ENCODE measurements at regions not wholly inside any gene's neighbourhood (a gene's known extent, or its start where the extent isn't known, plus 50 kb on each side); places are given as distances from the start of the nearest gene placed in this dataset.
A peak's percentile ranks its signal among the peaks of the same experiment; 100 is the strongest.
"Not testable (repeated sequence)": the region's sequence is repeated elsewhere in the genome, so short reads cannot be mapped to it uniquely, and the experiment has no call there.

- no peak overlapping the region; the same call in 1 of the 2 replicates for H3K4me3 Mint-ChIP-seq
These were observed 189.8 kb downstream of the USP22 start for GRCh38 chr17:20852990-20853370.

GRCh38 chr17:20855910-20856470 lies 186.8 kb downstream of the USP22 start:
- H3K36me3 Mint-ChIP-seq; POLR2A ChIA-PET; DNase-seq (ENCODE audit: low spot score); H3K27ac Mint-ChIP-seq; H3K9me3 Mint-ChIP-seq; CTCF ChIA-PET; H3K4me3 Mint-ChIP-seq; ATAC-seq: not testable (repeated sequence)
- peaks cover 17% of the 10 kb centered on the region for H3K4me1 Mint-ChIP-seq
- H3K27me3 Mint-ChIP-seq (ENCODE audit: low read depth), result peaks cover 27% of the 10 kb centered on the region

More at GRCh38 chr17:20852990-20853370, 189.8 kb downstream of the USP22 start:
- no peak for TF ChIP-seq MYBL2 (CRISPR knock-in tag; IDR thresholded peaks at IDR 0.05)
- 0 out of 2 replicates have a peak, but pooled peaks have one; percentile 30 for TF ChIP-seq HMGXB4 (CRISPR knock-in tag; IDR thresholded peaks at IDR 0.05)
- ChIA-PET CTCF (interaction anchor here (0.6 to 2.6 kb wide), 4 partner anchors 50 to 191 kb away, joined by 3 to 15 read pairs (median 8); no protein-coding TSS in a partner anchor), POLR2A (interaction anchor here (0.7 kb wide), 1 partner anchor 15 kb away, joined by 3 read pairs; no protein-coding TSS in a partner anchor)
- H3K9me3 Mint-ChIP-seq, result no peaks in the 10 kb centered on the region
- DNase-seq (ENCODE audit: low spot score) (no peak), ATAC-seq (no peak)
- peaks cover 27% of the 10 kb centered on the region for H3K27me3 Mint-ChIP-seq (ENCODE audit: low read depth)
- peaks cover 20% of the 10 kb centered on the region for H3K4me1 Mint-ChIP-seq
- no peak overlapping the region for H3K27ac Mint-ChIP-seq
- H3K36me3 Mint-ChIP-seq, result no peaks in the 10 kb centered on the region

- POLR2A ChIA-PET; H3K27me3 Mint-ChIP-seq (ENCODE audit: low read depth); ATAC-seq; H3K36me3 Mint-ChIP-seq; DNase-seq (ENCODE audit: low spot score); H3K9me3 Mint-ChIP-seq; H3K27ac Mint-ChIP-seq; CTCF ChIA-PET; H3K4me3 Mint-ChIP-seq: not testable (repeated sequence)
- peaks cover 15% of the 10 kb centered on the region for H3K4me1 Mint-ChIP-seq
These were observed 176.2 kb downstream of the USP22 start for GRCh38 chr17:20866444-20867209.

- CTCF ChIA-PET, H3K36me3 Mint-ChIP-seq: not testable (repeated sequence)
These were observed 175.3 kb downstream of the USP22 start for GRCh38 chr17:20867436-20867937.

GRCh38 chr17:20867938-20868661 lies 174.7 kb downstream of the USP22 start:
- ATAC-seq, result peak; percentile 92

More at GRCh38 chr17:20867436-20867937, 175.3 kb downstream of the USP22 start:
- DNase-seq (ENCODE audit: low spot score); H3K4me3 Mint-ChIP-seq; H3K27ac Mint-ChIP-seq; ATAC-seq; H3K9me3 Mint-ChIP-seq; H3K27me3 Mint-ChIP-seq (ENCODE audit: low read depth): not testable (repeated sequence)
- POLR2A ChIA-PET, result interaction anchor here (0.6 to 1.0 kb wide), 2 partner anchors 14 to 15 kb away, joined by 3 to 6 read pairs; no protein-coding TSS in a partner anchor
- peaks cover 23% of the 10 kb centered on the region for H3K4me1 Mint-ChIP-seq

GRCh38 chr17:20868662-20869007 lies 174.2 kb downstream of the USP22 start:
- CTCF ChIA-PET; H3K27ac Mint-ChIP-seq; DNase-seq (ENCODE audit: low spot score): not testable (repeated sequence)

More at GRCh38 chr17:20867938-20868661, 174.7 kb downstream of the USP22 start:
- TF ChIP-seq MAX (CRISPR knock-in tag; IDR thresholded peaks at IDR 0.05), result 0 out of 2 replicates have a peak, but pooled peaks have one; percentile 15
- TF ChIP-seq NFYB (CRISPR knock-in tag; conservative IDR thresholded peaks at IDR 0.05; ENCODE audit: low read depth), result peak; percentile 68
- H3K9me3 Mint-ChIP-seq; CTCF ChIA-PET; H3K27me3 Mint-ChIP-seq (ENCODE audit: low read depth); H3K36me3 Mint-ChIP-seq; H3K4me3 Mint-ChIP-seq; H3K27ac Mint-ChIP-seq: not testable (repeated sequence)
- POLR2A ChIA-PET, result interaction anchor here (0.6 to 1.0 kb wide), 2 partner anchors 15 to 16 kb away, joined by 3 to 6 read pairs; no protein-coding TSS in a partner anchor
- peak; percentile 35 for DNase-seq (ENCODE audit: low spot score)
- peaks cover 29% of the 10 kb centered on the region for H3K4me1 Mint-ChIP-seq

GRCh38 chr17:20873173-20873572 lies 169.6 kb downstream of the USP22 start:
- DNase-seq (ENCODE audit: low spot score); H3K27ac Mint-ChIP-seq; H3K9me3 Mint-ChIP-seq; CTCF ChIA-PET; POLR2A ChIA-PET; ATAC-seq; H3K27me3 Mint-ChIP-seq (ENCODE audit: low read depth); H3K36me3 Mint-ChIP-seq; H3K4me3 Mint-ChIP-seq: not testable (repeated sequence)
- H3K4me1 Mint-ChIP-seq, result peaks cover 74% of the 10 kb centered on the region

More at GRCh38 chr17:20868662-20869007, 174.2 kb downstream of the USP22 start:
- POLR2A ChIA-PET, result interaction anchor here (1.0 kb wide), 1 partner anchor 15 kb away, joined by 3 read pairs; no protein-coding TSS in a partner anchor
- not testable (repeated sequence) for H3K27me3 Mint-ChIP-seq (ENCODE audit: low read depth); H3K36me3 Mint-ChIP-seq; ATAC-seq; H3K9me3 Mint-ChIP-seq; H3K4me3 Mint-ChIP-seq
- H3K4me1 Mint-ChIP-seq, result peaks cover 35% of the 10 kb centered on the region

- H3K27me3 Mint-ChIP-seq (ENCODE audit: low read depth); H3K4me3 Mint-ChIP-seq; H3K27ac Mint-ChIP-seq; DNase-seq (ENCODE audit: low spot score); POLR2A ChIA-PET; CTCF ChIA-PET; H3K9me3 Mint-ChIP-seq; H3K36me3 Mint-ChIP-seq; ATAC-seq: not testable (repeated sequence)
- peaks cover 80% of the 10 kb centered on the region for H3K4me1 Mint-ChIP-seq
These were observed 169.0 kb downstream of the USP22 start for GRCh38 chr17:20873688-20874328.

- CTCF ChIA-PET; DNase-seq (ENCODE audit: low spot score); POLR2A ChIA-PET: not testable (repeated sequence)
These were observed 165.4 kb downstream of the USP22 start for GRCh38 chr17:20877384-20877783.

More at GRCh38 chr17:20877384-20877783, 165.4 kb downstream of the USP22 start:
- H3K4me3 Mint-ChIP-seq; H3K27ac Mint-ChIP-seq; H3K27me3 Mint-ChIP-seq (ENCODE audit: low read depth); H3K36me3 Mint-ChIP-seq; H3K9me3 Mint-ChIP-seq; ATAC-seq: not testable (repeated sequence)
- H3K4me1 Mint-ChIP-seq, result peaks cover 77% of the 10 kb centered on the region
